ENCODE measurements at regions not wholly inside any gene's neighbourhood (a gene's known extent, or its start where the extent isn't known, plus 50 kb on each side); places are given as distances from the start of the nearest gene placed in this dataset.

GRCh38 chr6:134683783-134684422, 266.0 kb downstream of the ALDH8A1 start (continued):
- no peak for TF ChIP-seq RAD21 (conservative IDR thresholded peaks at IDR 0.05 in 1 of 2, IDR thresholded peaks at IDR 0.05 in 1 of 2)
- no peak for TF ChIP-seq CEBPB (IDR thresholded peaks at IDR 0.05)
- TF ChIP-seq SMC3 (IDR thresholded peaks at IDR 0.05) = no peak
- TF ChIP-seq EP300 (IDR thresholded peaks at IDR 0.05) = no peak
- TF ChIP-seq NFE2L2 (conservative IDR thresholded peaks at IDR 0.05; ENCODE audit: low read length) = no peak
- no peak for TF ChIP-seq ESRRA (IDR thresholded peaks at IDR 0.05; ENCODE audit: borderline replicate concordance, low read length)

GRCh38 chr6:134680433-134680832, 269.5 kb downstream of the ALDH8A1 start:
- H3K9me3 ChIP-seq = no peaks in the 10 kb centered on the region
- ATAC-seq = no peak
- WGBS (ENCODE audit: missing lambda C conversion rate) = 86% methylated on average over 1 of the region's 1 CpG
- H3K4me3 ChIP-seq = no peak overlapping the region
- H3K27ac ChIP-seq = no peak overlapping the region; a peak in 1 of 6 replicates
- TF ChIP-seq JUN (IDR thresholded peaks at IDR 0.05) (no peak), CBX2 (IDR thresholded peaks at IDR 0.05; ENCODE audit: borderline replicate concordance, low read depth) (no peak), ZFP36 (IDR thresholded peaks at IDR 0.05; ENCODE audit: borderline replicate concordance, partially characterized antibody) (no peak)
- FAIRE-seq = no peak
- no peak overlapping the region for H3K4me2 ChIP-seq
- peaks cover 35% of the 10 kb centered on the region for H3K4me1 ChIP-seq
- no peak for DNase-seq (ENCODE audit: low read depth in 1 of 2, low spot score in 1 of 2)
- ChIA-PET POLR2A (no interaction called here), CTCF (interaction anchor here (1.5 kb wide), 1 partner anchor 524 kb away, joined by 3 read pairs; no protein-coding TSS in a partner anchor)

DNA sequence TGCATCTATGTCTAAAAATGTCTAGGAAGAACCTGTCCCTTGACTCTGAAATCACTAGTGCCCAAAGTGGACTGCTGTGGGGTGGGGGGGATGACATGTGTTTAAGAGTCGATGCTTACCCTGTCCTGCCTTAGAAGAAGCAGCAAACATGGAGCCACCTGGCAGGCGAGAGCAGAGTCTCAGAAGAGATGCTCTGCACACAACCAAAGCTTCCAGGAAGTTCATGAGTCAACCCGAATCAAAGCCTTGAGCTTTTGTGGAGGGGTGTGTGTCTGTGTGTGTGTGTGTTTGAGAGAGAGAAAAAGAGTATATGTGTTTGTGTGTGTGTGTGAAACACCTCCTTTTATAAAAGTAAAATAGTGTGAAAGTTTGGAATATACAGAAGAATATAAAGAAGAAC, 269.9 kb downstream of the ALDH8A1 start:
- H3K27ac ChIP-seq = peak overlapping the region; percentile 20 to 88; a peak in 3 of 6 replicates
- no peak for TF ChIP-seq JUN (IDR thresholded peaks at IDR 0.05)
- TF ChIP-seq EHF (CRISPR knock-in tag; IDR thresholded peaks at IDR 0.05) = no peak
- TF ChIP-seq ZSCAN20 (CRISPR knock-in tag; IDR thresholded peaks at IDR 0.05) = no peak
- TF ChIP-seq HES2 (IDR thresholded peaks at IDR 0.05) = no peak
- TF ChIP-seq NFE2L2 (conservative IDR thresholded peaks at IDR 0.05; ENCODE audit: low read length) = no peak
- no peak for TF ChIP-seq NR3C1 (IDR thresholded peaks at IDR 0.05)
- no peak for TF ChIP-seq EP300 (IDR thresholded peaks at IDR 0.05)
- TF ChIP-seq NPAS2 (CRISPR knock-in tag; IDR thresholded peaks at IDR 0.05; ENCODE audit: borderline replicate concordance) = no peak
- no peak for TF ChIP-seq POLR2A (IDR thresholded peaks at IDR 0.05; ENCODE audit: low read length)
- TF ChIP-seq, protein P1, sequence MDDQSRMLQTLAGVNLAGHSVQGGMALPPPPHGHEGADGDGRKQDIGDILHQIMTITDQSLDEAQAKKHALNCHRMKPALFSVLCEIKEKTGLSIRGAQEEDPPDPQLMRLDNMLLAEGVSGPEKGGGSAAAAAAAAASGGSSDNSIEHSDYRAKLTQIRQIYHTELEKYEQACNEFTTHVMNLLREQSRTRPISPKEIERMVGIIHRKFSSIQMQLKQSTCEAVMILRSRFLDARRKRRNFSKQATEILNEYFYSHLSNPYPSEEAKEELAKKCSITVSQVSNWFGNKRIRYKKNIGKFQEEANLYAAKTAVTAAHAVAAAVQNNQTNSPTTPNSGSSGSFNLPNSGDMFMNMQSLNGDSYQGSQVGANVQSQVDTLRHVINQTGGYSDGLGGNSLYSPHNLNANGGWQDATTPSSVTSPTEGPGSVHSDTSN (IDR thresholded peaks at IDR 0.05) = no peak
- TF ChIP-seq FOSL2 (IDR thresholded peaks at IDR 0.05) = no peak
- no peak for TF ChIP-seq FOSL2 (CRISPR knock-in tag; IDR thresholded peaks at IDR 0.05)
- no peak for TF ChIP-seq SREBF2 (IDR thresholded peaks at IDR 0.05)
- TF ChIP-seq ZNF302 (CRISPR knock-in tag; IDR thresholded peaks at IDR 0.05) = no peak
- no peak for TF ChIP-seq EHMT2 (IDR thresholded peaks at IDR 0.05; ENCODE audit: low read depth)
- no peak for TF ChIP-seq KDM5A (IDR thresholded peaks at IDR 0.05)
- no peak for TF ChIP-seq HOXB13 (CRISPR knock-in tag; IDR thresholded peaks at IDR 0.05; ENCODE audit: low read depth)
- TF ChIP-seq HDAC2 (IDR thresholded peaks at IDR 0.05) = no peak
- no peak for ATAC-seq
- no peaks in the 10 kb centered on the region for H3K9me3 ChIP-seq
- no peak overlapping the region for H3K4me3 ChIP-seq
- no peak for DNase-seq (ENCODE audit: low read depth in 1 of 2, low spot score in 1 of 2)
- H3K4me2 ChIP-seq = no peak overlapping the region
- 80% methylated on average over 1 of the region's 3 CpGs for WGBS (ENCODE audit: missing lambda C conversion rate)
- H3K4me1 ChIP-seq = peaks cover 37% of the 10 kb centered on the region
- ChIA-PET POLR2A (no interaction called here), CTCF (interaction anchor here (1.5 kb wide), 1 partner anchor 524 kb away, joined by 3 read pairs; no protein-coding TSS in a partner anchor)
- FAIRE-seq = no peak
